Activated naive CD4-positive, alpha-beta T cell treated with Interleukin-2 at 50 U/mL for 16 hours (primary cell): ENCODE measurements at regions not wholly inside any gene's neighbourhood (a gene's known extent, or its start where the extent isn't known, plus 50 kb on each side); places are given as distances from the start of the nearest gene placed in this dataset.
"Not testable (repeated sequence)": the region's sequence is repeated elsewhere in the genome, so short reads cannot be mapped to it uniquely, and the experiment has no call there.

Experiments
- DNase-seq: peaks from one replicate; pipeline ENCODE4 v3.0.0-alpha.2; 2020

- not testable (repeated sequence) for DNase-seq
Measured at GRCh38 chr17:20633268-20634059, 53.9 kb downstream of the CDRT15L2 start.

DNA sequence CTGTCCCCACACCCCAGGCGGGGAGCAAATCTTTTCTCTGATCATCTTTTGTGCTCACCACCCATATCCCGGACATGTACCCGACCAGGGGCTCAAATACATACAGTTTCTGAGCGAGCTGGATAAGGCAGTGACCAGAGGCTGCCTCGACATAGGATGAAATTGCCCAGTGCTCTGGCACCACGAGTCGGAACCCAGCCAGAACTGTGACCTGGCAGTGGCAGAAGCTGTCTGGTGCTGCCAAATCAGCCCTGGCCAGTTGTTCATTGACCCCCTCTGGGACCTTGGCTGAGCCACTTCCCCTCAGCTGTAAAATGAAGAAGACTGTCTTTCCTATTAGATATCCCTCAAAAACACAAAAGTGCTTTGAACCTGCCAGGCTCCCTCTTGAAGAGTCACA is 60.6 kb downstream of the CDRT15L2 start:
- DNase-seq = not testable (repeated sequence)

DNA sequence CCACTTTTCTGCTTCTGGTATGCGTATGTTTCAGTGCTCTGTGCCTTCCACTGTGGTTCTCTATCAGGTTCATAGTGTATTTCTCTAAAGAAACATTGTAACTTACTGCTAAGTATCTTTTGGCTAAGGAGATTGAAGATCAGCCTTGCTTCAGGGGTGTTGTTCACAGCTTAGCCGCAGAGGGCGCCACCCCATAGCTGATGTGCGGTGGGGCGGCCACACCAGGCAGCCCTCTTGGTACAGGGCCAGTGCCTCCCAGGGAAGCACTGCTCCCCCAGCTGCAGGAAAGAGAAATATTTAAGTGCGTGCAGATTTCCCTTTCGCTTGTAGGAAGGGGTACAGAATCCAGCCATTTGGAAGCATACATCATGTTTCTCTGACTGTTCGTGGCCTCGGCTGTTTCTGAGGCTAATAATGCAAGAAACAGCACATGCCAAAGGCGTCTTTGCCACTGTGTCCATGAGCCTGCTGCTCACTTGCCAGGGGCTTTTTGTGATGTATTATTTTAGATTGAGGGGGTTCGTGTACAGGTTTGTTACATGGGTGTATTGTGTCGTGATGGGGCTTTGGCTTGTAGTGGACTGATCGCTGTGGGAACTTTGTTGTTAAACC is 67.2 kb downstream of the CDRT15L2 start:
- DNase-seq = peak; percentile 4

DNA sequence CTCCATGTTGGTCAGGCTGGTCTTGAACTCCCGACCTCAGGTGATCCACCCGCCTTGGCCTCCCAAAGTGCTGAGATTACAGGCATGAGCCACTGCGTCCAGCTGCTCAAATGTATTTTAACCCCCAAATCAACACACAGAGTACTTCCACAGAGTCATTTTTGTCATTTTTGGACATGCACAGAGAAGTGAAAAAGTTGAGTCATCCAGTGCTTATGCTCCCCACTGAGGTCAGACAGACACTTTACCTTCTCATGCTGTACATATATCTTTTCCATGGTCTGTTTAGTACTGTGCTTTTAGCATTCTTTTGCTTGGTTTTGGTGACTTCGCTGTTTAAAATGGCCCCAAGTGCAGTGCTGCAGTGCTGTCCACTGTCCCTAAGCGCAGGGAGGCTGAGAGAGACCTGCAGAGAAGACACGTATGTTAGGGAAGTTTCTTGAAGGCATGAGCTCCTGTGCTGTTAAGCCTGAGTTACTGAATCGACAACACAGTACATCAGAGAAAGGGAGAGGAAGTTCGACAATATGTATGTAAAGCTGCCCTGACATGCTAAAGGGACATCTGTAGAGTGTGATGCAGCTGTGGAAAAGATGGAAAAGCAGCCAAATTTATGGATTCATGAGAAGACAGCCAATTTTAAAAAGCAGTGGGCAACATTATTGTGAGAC is 69.7 kb downstream of the CDRT15L2 start:
- DNase-seq = not testable (repeated sequence)

DNA sequence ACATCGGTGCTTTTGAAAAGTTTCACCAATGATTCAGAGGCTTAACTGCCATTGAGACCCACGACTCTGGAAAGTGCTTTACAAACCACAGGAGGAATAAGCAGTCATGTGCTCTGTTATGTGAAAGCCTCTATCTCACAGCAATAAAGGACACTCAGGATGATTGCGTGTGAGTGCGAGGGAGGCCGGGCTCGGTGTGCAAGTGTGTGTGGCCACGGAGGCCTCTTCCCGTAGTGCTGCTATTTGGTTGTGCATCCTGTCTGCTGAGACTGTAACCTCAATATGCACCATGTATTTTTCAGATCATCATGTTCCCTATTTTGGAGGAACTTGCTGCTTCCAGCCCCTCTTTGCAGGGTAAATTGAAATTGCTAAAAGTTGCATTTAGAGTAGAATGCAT is 71.5 kb downstream of the CDRT15L2 start:
- not testable (repeated sequence) for DNase-seq

DNA sequence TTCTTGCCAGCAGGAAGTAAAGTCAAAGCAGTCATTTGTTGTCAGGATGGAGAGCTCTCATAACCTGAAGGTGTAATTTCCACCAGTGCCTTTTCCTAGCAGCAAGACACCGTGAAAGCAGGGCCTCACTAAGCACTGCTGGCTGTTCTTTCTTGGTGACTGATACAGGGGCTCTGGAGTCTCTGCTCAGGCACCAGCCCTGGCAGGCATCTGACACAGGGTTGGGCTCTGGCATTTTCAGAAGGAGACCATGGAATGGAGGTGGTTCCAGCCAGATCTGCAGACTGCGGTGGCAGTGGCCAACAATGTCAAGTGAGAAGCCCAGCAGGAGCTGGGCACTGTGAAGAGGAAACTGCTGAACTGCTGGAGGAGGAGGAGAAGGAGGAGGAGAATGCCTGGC is 72.2 kb downstream of the CDRT15L2 start:
- DNase-seq = not testable (repeated sequence)

DNA sequence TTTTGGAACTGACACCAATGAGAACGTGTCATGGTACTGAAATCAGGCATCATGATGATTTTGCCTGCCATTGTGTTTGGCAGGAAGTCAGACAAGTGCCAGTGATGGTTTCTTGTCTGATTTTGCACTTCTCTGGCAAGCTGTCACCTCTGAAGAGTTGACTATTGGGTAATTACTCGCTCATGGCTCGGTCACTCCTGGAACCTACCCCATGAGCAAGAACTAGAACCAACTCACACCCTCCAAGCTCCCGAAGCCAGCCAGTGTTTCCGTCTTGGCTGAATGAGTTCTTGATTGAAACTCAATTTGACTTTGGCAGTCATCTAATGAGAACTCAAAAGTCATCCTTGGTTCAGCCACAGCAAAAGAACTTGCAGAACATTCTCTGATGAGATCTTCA is 73.9 kb downstream of the CDRT15L2 start:
- DNase-seq = not testable (repeated sequence)

- DNase-seq = not testable (repeated sequence)
Measured at GRCh38 chr17:20654114-20654513, 74.6 kb downstream of the CDRT15L2 start.

DNA sequence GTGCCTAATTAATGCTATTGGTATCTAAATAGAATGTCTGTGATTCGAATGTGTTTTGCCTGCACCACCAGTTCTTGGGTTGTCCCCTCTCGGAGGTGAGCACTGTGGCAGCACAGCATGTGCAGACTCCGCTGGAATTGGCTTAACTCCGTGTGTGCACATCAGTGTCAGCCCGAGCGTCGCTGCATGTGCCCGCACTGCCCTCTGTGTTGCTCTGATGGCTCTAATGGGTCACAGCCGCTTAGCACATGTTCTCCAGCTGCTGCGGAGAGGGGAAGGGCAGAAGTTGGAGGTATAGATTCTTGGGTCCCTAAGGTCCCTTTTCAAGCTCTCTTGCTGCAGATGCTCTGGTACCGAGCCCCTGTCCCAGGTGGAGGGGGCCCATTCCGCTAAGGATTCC is 75.1 kb downstream of the CDRT15L2 start:
- DNase-seq = not testable (repeated sequence)

DNA sequence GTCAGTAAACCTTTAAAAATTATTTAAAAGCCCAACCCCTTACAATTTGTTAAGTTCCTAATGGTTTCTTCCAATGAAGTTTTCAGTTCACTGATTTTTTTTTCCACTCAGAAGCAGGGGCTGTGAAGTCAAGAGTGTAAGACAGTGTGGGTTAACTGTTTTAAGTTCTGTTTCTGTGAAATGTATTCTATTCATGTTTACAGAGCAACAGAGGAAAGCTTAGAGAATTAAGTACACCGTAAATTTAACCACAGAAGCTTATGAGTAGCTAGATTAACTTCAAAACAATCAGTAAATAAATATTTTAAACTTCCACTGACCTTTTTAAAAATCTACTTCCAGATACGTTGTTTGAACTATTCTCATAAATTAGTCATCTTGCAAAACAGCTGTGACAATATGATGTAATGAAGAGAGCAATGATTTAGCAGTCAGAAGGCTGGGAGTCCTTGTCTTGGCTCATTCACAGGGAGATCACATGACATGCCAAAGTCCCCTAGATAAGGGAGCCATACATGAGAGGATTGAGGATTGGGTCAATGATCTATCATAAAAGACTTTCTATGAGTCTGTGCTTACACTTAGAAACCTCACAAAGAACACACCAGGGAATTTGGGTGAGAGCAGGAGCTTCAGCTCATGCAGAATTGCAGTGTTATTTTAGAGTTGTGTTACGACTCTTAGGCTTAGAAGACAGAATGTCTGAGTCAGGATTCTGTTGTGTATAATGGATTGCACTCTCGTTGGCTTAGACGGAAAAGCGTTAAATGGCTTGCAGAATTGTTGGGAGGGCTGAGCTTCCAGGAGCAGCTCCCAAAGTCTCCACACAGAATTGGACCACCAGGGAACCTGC is 85.8 kb downstream of the CDRT15L2 start:
- not testable (repeated sequence) for DNase-seq

- not testable (repeated sequence) for DNase-seq
Measured at GRCh38 chr17:20666689-20667088, 87.2 kb downstream of the CDRT15L2 start.

- DNase-seq = not testable (repeated sequence)
Measured at GRCh38 chr17:20667712-20668111, 88.2 kb downstream of the CDRT15L2 start.

DNA sequence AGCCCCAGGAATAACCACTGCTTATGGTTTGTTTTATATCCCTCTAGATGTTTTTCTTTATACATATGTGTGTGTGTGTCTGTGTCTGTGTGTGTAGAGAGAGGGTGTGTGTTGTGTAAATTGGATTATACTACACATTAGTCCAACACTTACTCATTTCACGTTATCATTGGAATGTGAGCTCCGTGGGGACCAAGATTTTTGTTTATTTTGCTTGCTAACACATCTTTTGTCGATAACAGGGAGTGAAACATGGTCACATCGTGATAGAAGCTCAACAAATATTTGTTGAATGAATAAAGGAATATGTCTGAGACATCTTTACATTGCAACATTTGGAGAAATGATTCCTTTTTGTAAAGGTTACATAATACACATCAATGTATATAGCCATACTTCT is 88.8 kb downstream of the CDRT15L2 start:
- DNase-seq = not testable (repeated sequence)

GRCh38 chr17:20668868-20669267 is 89.3 kb downstream of the CDRT15L2 start:
- not testable (repeated sequence) for DNase-seq

DNA sequence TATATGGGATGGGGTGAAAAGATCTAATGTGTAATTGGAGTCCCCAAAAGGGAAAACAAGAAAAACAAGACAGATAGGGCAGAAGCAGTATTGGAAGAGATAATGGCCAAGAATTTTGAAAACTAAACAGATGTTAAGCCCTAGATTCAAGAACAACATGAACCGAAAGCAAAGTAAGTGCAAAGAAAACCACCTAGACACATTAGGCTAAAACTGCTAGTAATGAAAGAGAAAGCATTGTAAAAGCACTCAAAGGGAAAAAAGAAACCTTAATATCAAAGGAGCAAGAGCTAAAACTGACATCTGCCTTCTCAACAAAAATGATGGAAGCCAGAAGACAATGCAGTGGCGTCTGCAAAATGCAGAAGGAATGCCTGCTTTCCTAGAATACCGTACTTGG is 91.0 kb downstream of the CDRT15L2 start:
- not testable (repeated sequence) for DNase-seq

DNA sequence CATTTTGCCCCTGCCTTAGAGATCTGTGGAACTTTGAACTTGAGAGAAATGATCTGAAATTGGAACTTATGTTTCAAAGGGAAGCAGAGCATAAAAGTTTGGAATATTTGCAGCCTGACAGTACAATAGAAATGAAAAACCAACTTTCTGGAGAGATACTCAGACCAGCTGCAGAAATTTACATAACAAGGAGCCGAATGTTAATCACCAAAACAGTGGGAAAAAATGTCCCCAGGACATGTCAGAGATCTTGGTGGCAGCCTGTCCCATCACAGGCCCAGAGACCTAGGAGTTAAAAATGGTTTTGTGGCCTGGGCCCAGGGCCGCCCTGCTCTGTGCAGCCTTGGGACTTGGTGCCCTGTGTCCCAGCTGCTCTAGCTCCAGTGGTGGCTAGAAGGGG is 94.8 kb downstream of the CDRT15L2 start:
- DNase-seq = not testable (repeated sequence)

DNA sequence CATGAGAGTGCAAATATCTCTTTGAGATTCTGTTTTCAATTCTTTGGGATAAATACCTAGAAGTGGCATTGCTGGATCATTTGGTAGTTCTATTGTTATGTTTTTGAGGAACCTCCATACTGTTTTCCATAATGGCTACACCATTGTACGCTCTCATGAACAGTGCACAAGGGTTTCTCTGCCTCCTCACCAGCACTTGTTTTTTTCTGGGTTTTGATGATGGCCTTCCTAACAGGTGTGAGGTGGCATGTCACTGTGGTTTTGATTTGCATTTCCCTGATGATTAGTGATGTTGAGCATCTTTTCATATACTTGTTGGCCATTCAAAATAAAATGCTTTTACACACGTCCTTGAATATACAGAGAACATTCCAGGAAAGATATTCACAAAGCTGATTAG is 96.2 kb downstream of the CDRT15L2 start:
- not testable (repeated sequence) for DNase-seq

- not testable (repeated sequence) for DNase-seq
Measured at GRCh38 chr17:20676656-20677055, 97.1 kb downstream of the CDRT15L2 start.

GRCh38 chr17:20677469-20677868 is 97.9 kb downstream of the CDRT15L2 start:
- DNase-seq = not testable (repeated sequence)

DNA sequence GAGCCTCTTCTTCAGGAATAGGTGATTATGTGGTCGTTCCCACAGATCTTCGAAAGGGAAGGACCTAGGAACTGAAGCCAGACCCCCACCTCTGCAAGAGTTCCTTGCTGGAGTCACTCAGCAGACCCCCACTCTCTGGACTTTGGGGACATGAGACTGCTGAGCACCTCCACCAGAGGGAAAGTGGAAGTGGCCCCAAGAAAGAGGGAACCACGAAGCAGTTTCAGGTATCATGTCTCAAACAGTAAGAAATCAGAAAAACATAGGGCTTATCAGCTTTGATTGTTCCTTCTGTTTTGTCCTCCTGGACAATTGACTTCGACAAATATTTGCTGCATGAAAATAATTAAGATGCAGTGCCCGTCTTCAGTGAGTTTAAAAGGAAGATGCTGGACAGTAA is 98.9 kb downstream of the CDRT15L2 start:
- not testable (repeated sequence) for DNase-seq

DNA sequence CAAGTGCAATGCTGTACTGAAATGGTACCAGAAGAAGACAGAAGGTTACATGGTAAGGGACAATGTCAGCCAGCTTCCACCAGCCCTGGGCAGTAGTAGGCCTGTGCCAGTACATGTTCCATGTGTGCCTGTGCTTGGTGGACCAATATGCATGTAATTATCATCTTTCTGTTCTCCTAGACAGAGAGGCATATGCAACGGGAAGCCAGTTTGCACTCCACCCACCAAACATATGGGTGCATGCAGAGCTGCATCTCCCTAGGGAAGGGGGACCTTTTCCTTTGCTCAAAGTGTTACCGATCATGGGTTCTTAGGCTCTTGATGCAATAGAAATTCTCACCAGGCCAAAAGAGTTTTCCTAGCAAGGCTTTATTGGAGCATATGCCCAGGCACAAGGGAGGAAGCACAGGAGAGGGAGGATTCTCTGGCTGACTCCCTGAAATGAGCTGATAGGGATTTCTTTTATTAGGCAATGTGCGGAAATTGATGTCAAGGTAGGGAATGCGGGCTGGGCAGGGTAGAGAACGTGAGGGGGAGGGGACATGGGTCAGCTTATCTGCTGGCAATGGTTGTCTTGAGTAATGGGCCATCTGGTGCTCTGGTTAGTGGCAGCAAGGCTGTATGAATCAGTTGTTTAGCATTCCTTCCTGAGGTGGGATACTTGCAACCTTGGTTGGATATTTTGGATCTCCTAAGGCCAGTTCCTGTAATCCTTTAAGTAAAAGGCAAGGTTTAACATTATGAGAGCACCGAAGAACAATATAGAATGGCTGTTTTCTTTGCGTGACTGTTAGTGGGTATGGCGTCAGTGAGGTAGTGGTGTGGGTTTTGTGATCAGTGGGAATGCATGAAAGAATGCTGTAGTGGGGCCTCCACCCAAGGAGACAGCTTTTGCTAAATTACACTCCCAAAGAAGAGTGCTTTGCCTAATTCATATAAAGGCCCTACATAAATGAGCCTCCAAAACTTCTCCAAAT is 102.5 kb downstream of the CDRT15L2 start:
- DNase-seq = not testable (repeated sequence)
